Thoracic aorta (tissue), 2 donors: ENCODE measurements at regions not wholly inside any gene's neighbourhood (a gene's known extent, or its start where the extent isn't known, plus 50 kb on each side); places are given as distances from the start of the nearest gene placed in this dataset.

Source experiments
- ATAC-seq: fragments of 150-250 bp; one replicate; pipeline ENCODE4 v1.8.0; 2017; ENCODE audit warnings: low read depth; ENCODE audit not compliant: insufficient number of reproducible peaks, low FRiP score
- DNase-seq: peaks from one replicate; pipeline ENCODE4 v3.0.0-alpha.2; 2020; ENCODE audit warnings: low spot score
- H3K27ac ChIP-seq, 2 donors: fragments of 200-600 bp; sonication (generic); 1 replicate in 1 of 2; 2 replicates in 1 of 2; pipeline ENCODE4 v1.5.1; 2016; ENCODE audit warnings: mild to moderate bottlenecking in 2 of 2, moderate library complexity in 2 of 2
- H3K27me3 ChIP-seq: fragments of 200-600 bp; sonication (generic); replicated peaks from 2 replicates; pipeline ENCODE4 v1.6.0; 2016; ENCODE audit warnings: mild to moderate bottlenecking; ENCODE audit not compliant: insufficient read depth
- H3K36me3 ChIP-seq: fragments of 200-600 bp; sonication (generic); one replicate; pipeline ENCODE4 v1.5.1; 2016
- H3K4me1 ChIP-seq, 2 donors: fragments of 200-600 bp; sonication (generic); 1 replicate in 1 of 2; 2 replicates in 1 of 2; pipeline versions ENCODE4 v1.5.1 to v1.6.0; 2016; ENCODE audit warnings: low read depth in 2 of 2, mild to moderate bottlenecking in 1 of 2; ENCODE audit not compliant: control insufficient read depth in 1 of 2
- H3K4me3 ChIP-seq: fragments of 200-600 bp; sonication (generic); 2 replicates; pipeline ENCODE4 v1.5.1; 2016; ENCODE audit warnings: mild to moderate bottlenecking
- H3K9me3 ChIP-seq: fragments of 200-600 bp; sonication (generic); 2 replicates; pipeline ENCODE4 v1.5.1; 2016
- TF ChIP-seq, protein P1 (sequence below): fragments of 200-600 bp; sonication (generic); IDR thresholded peaks from one replicate; pipeline ENCODE4 v1.5.1; 2019; ENCODE audit warnings: antibody characterized with exemption

DNA sequence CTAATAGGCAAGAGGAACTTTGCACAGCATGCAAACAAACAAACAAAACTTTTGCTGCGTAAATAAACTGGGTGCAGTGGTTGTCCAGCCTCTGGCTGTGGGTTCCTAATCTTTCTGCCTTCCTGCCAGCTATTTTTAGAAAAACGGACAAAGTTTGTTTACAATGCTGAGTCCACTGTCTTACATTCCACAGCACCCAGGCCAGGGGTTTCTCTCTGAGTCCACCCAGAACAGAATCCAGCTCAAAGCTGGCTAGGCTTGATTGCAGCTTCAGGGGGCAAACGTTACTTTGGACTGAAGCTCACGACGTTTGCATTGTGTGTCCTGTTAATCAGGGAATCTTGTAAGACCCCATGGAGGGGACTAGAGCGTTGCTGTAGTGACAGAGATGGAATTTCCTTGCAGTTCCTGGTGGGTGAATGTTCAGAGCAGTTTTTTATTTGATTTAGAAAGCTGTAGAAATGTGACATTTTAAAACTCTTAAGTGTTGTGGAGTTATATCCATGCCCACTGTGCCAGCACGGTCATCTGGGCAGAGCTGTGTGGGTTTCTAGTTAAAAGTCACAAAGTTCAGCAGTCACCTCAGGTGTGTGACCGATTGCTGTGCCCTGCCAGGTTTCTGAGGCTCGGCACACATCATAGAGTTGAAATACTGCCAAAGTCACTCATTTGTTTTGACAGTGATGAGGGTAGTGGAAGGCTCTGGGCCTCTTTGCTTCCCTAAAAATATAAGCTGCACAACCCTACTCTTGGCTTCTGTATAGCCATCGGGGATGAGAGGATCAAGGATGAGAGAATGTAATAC, 247.0 kb downstream of the STK31 start:
- no peak for ATAC-seq

DNA sequence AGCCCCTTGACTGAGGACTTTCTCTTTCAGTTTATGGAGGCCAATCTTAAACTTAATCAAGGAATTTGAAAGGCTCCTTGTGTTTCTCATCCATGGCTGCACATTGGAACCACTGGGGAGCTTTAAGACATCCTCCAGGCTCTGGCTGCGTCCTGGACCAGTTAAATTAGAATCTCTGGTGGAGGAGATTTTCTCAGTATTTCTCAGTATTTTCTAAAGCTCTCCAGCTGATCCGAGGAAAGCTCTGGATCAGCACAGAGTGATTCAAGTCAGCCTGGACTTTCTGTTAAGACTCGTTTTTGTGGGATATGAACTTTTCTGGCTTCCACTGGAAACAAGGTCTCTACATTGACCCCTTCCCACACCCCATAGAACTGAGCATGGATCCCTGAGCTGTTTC, 249.8 kb downstream of the STK31 start:
- Histone ChIP-seq H3K27me3 (no peaks in the 10 kb centered on the region), H3K4me1 (no peaks in the 10 kb centered on the region), H3K4me3 (no peak overlapping the region), H3K9me3 (no peaks in the 10 kb centered on the region), H3K36me3 (no peaks in the 10 kb centered on the region), H3K27ac (no peak overlapping the region)
- no peak for DNase-seq
- no peak for ATAC-seq
- TF ChIP-seq, protein P1, sequence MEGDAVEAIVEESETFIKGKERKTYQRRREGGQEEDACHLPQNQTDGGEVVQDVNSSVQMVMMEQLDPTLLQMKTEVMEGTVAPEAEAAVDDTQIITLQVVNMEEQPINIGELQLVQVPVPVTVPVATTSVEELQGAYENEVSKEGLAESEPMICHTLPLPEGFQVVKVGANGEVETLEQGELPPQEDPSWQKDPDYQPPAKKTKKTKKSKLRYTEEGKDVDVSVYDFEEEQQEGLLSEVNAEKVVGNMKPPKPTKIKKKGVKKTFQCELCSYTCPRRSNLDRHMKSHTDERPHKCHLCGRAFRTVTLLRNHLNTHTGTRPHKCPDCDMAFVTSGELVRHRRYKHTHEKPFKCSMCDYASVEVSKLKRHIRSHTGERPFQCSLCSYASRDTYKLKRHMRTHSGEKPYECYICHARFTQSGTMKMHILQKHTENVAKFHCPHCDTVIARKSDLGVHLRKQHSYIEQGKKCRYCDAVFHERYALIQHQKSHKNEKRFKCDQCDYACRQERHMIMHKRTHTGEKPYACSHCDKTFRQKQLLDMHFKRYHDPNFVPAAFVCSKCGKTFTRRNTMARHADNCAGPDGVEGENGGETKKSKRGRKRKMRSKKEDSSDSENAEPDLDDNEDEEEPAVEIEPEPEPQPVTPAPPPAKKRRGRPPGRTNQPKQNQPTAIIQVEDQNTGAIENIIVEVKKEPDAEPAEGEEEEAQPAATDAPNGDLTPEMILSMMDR: no peak

More for the DNA sequence above, 247.0 kb downstream of the STK31 start:
- Histone ChIP-seq H3K4me3 (no peak overlapping the region), H3K9me3 (no peaks in the 10 kb centered on the region), H3K27ac (no peak overlapping the region), H3K36me3 (no peaks in the 10 kb centered on the region), H3K4me1 (no peaks in the 10 kb centered on the region), H3K27me3 (no peaks in the 10 kb centered on the region)
- TF ChIP-seq, protein P1: no peak
- DNase-seq: no peak

DNA sequence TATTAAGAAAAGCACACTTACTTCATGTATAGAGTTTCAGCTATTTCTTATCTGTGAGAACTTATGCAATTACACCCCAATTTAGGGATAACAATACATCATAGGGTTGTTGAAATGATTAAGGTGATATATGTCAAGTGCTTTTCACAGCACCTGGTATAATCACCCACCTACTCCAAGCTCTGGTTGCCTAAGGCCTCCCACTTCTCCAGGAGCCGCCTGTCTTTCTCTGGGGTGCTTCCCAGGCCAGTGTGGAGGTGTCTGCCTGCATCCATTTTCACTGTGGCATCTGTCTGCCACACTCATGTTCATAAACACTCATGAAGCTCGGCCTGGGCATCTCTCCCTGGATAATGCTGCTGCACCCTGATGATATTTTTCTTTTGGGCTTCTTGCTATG, 250.3 kb downstream of the STK31 start:
- Histone ChIP-seq H3K27ac (no peak overlapping the region), H3K9me3 (no peaks in the 10 kb centered on the region), H3K36me3 (no peaks in the 10 kb centered on the region), H3K4me3 (no peak overlapping the region), H3K27me3 (no peaks in the 10 kb centered on the region), H3K4me1 (no peaks in the 10 kb centered on the region)
- TF ChIP-seq, protein P1: no peak
- ATAC-seq (no peak), DNase-seq (no peak)

DNA sequence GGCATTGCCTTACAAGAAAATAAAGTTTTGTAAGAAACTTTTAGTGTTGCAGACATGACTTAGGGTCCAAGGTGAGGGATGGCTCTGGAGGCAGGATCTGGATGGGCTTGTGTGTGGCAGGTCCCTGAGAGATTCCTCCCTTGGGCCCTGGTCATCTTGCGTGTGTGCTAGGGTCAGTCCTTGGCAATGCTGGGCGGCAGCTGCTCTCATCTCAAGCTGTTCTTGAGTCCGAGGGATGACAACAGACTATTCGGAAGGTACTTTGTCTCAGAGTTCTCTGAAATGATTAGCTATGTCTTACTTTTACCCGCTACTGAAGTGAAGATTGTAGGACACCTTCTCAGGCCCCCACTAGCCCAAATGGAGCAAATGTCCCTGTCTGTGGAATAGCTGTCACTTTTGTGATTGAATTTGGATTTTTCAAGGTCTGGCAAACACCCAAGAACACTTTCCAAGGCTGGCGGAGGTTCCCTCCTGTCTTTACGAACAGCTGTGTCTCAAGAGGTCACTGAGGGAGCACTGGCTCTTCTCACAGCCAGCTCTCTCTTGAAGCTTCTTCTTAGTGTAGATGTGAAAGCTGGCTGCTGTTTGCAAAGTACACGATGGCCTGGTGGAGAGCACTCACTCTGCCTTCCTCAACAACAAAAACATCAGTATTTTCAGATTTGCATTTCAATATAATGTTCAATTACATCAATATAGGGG, 253.6 kb downstream of the STK31 start:
- H3K4me1 ChIP-seq: no peaks in the 10 kb centered on the region
- TF ChIP-seq, protein P1: no peak
- H3K36me3 ChIP-seq: no peaks in the 10 kb centered on the region
- no peak overlapping the region for H3K27ac ChIP-seq
- H3K9me3 ChIP-seq: no peaks in the 10 kb centered on the region
- DNase-seq (no peak), ATAC-seq (no peak)
- H3K4me3 ChIP-seq: no peak overlapping the region
- no peaks in the 10 kb centered on the region for H3K27me3 ChIP-seq

DNA sequence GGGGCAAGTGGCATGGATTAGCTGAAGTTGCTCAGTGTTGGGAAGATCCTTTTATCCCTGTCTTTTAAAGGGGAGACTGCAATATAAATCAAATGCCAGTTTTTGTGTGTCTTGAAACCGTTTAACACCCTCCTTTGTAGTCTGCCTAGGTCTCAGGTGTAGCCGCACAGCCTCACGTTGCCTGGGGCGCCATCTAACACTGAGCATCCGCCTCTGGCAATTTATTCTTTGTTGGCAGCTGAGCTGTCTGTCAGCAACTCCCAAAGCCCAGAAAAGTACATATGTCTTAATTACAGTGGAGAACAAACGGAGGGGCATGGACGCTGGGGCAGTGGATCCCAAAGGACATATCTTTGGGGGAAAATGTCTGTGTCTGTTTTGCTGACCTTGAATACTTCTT, 254.7 kb downstream of the STK31 start:
- ATAC-seq (no peak), DNase-seq (no peak)
- Histone ChIP-seq H3K27ac (no peak overlapping the region), H3K4me3 (no peak overlapping the region), H3K4me1 (no peaks in the 10 kb centered on the region), H3K27me3 (no peaks in the 10 kb centered on the region), H3K9me3 (no peaks in the 10 kb centered on the region), H3K36me3 (no peaks in the 10 kb centered on the region)
- TF ChIP-seq, protein P1: no peak
